GM23338 (cell line): ENCODE measurements at regions not wholly inside any gene's neighbourhood (a gene's known extent, or its start where the extent isn't known, plus 50 kb on each side); places are given as distances from the start of the nearest gene placed in this dataset.

ENCODE experiments used
- ATAC-seq: fragments of 200-7000 bp; cut with Tn5 transposase; 3 replicates; pipeline ENCODE4 v1.9.1; 2020
- DNase-seq: peaks from one replicate; pipeline ENCODE4 v3.0.0-alpha.2; 2015; ENCODE audit warnings: low spot score
- H2AFZ ChIP-seq: fragments of 200-600 bp; sonication (generic); 2 replicates; pipeline ENCODE4 v1.8.0; 2016; ENCODE audit warnings: antibody characterized with exemption, mild to moderate bottlenecking, moderate library complexity
- H3F3A ChIP-seq: fragments of 200-600 bp; sonication (generic); replicated peaks from 2 replicates; pipeline ENCODE4 v1.8.0; 2017; ENCODE audit warnings: antibody characterized with exemption, mixed run types, low read depth
- H3K27ac ChIP-seq: fragments of 200-600 bp; sonication (generic); 2 replicates; pipeline ENCODE4 v1.6.1; 2016; ENCODE audit warnings: low read depth
- H3K27me3 ChIP-seq: fragments of 200-600 bp; sonication (generic); 2 replicates; pipeline ENCODE4 v1.8.0; 2016; ENCODE audit warnings: mild to moderate bottlenecking, mixed run types, moderate library complexity; ENCODE audit not compliant: insufficient read depth
- H3K36me3 ChIP-seq: fragments of 200-600 bp; sonication (generic); 2 replicates; pipeline ENCODE4 v1.8.0; 2016; ENCODE audit warnings: mild to moderate bottlenecking; ENCODE audit not compliant: insufficient read depth
- H3K4me1 ChIP-seq: fragments of 200-600 bp; sonication (generic); 2 replicates; pipeline ENCODE4 v1.8.0; 2016; ENCODE audit warnings: mild to moderate bottlenecking, moderate library complexity; ENCODE audit not compliant: insufficient read depth
- H3K4me2 ChIP-seq: fragments of 200-600 bp; sonication (generic); 2 replicates; pipeline ENCODE4 v1.7.1; 2017; ENCODE audit warnings: mixed run types
- H3K4me3 ChIP-seq: fragments of 200-600 bp; sonication (generic); 2 replicates; pipeline ENCODE4 v1.6.1; 2016; ENCODE audit warnings: mixed run types
- H3K79me2 ChIP-seq: fragments of 200-600 bp; sonication (generic); replicated peaks from 2 replicates; pipeline ENCODE4 v1.8.0; 2017; ENCODE audit warnings: mild to moderate bottlenecking; ENCODE audit not compliant: insufficient read depth
- H3K9me2 ChIP-seq: fragments of 200-600 bp; sonication (generic); 2 replicates; pipeline ENCODE4 v1.8.0; 2017; ENCODE audit not compliant: insufficient read depth
- H4K20me1 ChIP-seq: fragments of 200-600 bp; sonication (generic); replicated peaks from 2 replicates; pipeline ENCODE4 v1.8.0; 2017; ENCODE audit warnings: mild to moderate bottlenecking; ENCODE audit not compliant: insufficient read depth
- H3K27ac Mint-ChIP-seq: 2 replicates; pipeline ENCODE4 v1.8.0; 2020; ENCODE audit warnings: inconsistent platforms, mild to moderate bottlenecking, moderate library complexity, mixed read lengths
- H3K27me3 Mint-ChIP-seq: 3 replicates; pipeline ENCODE4 v1.8.0; 2022; ENCODE audit warnings: low read depth, mild to moderate bottlenecking, moderate library complexity, mixed read lengths, inconsistent platforms; ENCODE audit not compliant: insufficient read depth, poor library complexity
- H3K36me3 Mint-ChIP-seq: 3 replicates; pipeline ENCODE4 v1.8.0; 2021; ENCODE audit warnings: low read depth, mild to moderate bottlenecking, inconsistent platforms, moderate library complexity, mixed read lengths
- H3K4me1 Mint-ChIP-seq: 3 replicates; pipeline ENCODE4 v1.8.0; 2020; ENCODE audit warnings: mild to moderate bottlenecking, inconsistent platforms, mixed read lengths
- H3K4me3 Mint-ChIP-seq: 3 replicates; pipeline ENCODE4 v1.8.0; 2021; ENCODE audit warnings: moderate library complexity, mild to moderate bottlenecking, inconsistent platforms, mixed read lengths
- H3K9me3 Mint-ChIP-seq: 3 replicates; pipeline ENCODE4 v1.8.0; 2020; ENCODE audit warnings: moderate library complexity, mild to moderate bottlenecking, inconsistent platforms, mixed read lengths
- CREB1 ChIP-seq: fragments of 250-450 bp; sonication (Bioruptor Pico); IDR thresholded peaks from 2 replicates; pipeline ENCODE4 v1.5.0; 2020; ENCODE audit warnings: low read depth, mild to moderate bottlenecking, moderate library complexity
- EZH2 ChIP-seq: fragments of 200-600 bp; sonication (generic); IDR thresholded peaks from one replicate; pipeline ENCODE4 v1.8.0; 2017; ENCODE audit warnings: antibody characterized with exemption, mild to moderate bottlenecking, low read depth; ENCODE audit not compliant: unreplicated experiment
- JUNB ChIP-seq: IDR thresholded peaks from one replicate; pipeline ENCODE4 v1.6.1; 2016; ENCODE audit warnings: antibody characterized with exemption; ENCODE audit not compliant: unreplicated experiment
- NANOG ChIP-seq: IDR thresholded peaks from 2 replicates; pipeline ENCODE4 v1.6.1; 2016; ENCODE audit warnings: antibody characterized with exemption, borderline replicate concordance
- ZNF114 ChIP-seq: fragments of 250-450 bp; sonication (Bioruptor Pico); IDR thresholded peaks from 2 replicates; pipeline ENCODE4 v1.5.0; 2020; ENCODE audit warnings: mild to moderate bottlenecking, moderate library complexity
- ZNF331 ChIP-seq: fragments of 250-450 bp; sonication (Bioruptor Pico); IDR thresholded peaks from 2 replicates; pipeline ENCODE4 v1.5.0; 2020; ENCODE audit warnings: low read depth, mild to moderate bottlenecking, moderate library complexity
- TF ChIP-seq, protein P1 (sequence below), 2 experiments: fragments of 200-600 bp in 1 of 2; sonication (generic) in 1 of 2; conservative IDR thresholded peaks; 2 replicates each; pipeline versions ENCODE4 v1.5.1 to v1.6.1; 2016 to 2017; ENCODE audit warnings: antibody characterized with exemption in 2 of 2, low read depth in 2 of 2, mild to moderate bottlenecking in 2 of 2, moderate library complexity in 1 of 2
- TF ChIP-seq, protein P2 (sequence below): fragments of 250-450 bp; sonication (Bioruptor Pico); IDR thresholded peaks from 2 replicates; pipeline ENCODE4 v1.5.0; 2020; ENCODE audit warnings: mild to moderate bottlenecking, moderate library complexity

DNA sequence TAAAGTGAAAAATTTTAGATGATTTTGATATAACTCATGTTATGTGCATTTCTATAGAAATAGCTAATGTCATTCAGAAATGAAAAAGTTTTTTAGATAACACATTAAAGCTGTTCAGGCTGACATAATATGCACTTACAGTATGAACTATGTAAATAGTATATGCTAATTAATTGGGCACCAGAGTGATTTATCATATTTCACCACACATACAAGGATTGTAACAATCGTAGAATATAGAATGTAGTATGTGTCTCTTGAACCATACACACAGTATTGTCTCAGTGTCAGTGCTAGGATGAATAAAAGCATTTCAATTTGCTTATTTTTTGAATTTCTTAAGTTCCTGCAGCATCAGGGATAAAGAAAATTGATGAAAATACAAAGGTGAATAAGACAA, 710.0 kb downstream of the OTOL1 start:
- no peak overlapping the region for H3K27ac Mint-ChIP-seq
- 0 out of 3 replicates have a peak, but pooled peaks cover 2% of the 10 kb centered on the region for H3K4me1 Mint-ChIP-seq
- H3K79me2 ChIP-seq: no peaks in the 10 kb centered on the region
- no peaks in the 10 kb centered on the region for H3K9me2 ChIP-seq
- H3K27me3 ChIP-seq: no peaks in the 10 kb centered on the region
- H4K20me1 ChIP-seq: no peaks in the 10 kb centered on the region
- no peak overlapping the region for H3K4me3 Mint-ChIP-seq
- H3K4me2 ChIP-seq: no peak overlapping the region
- TF ChIP-seq, protein P1, sequence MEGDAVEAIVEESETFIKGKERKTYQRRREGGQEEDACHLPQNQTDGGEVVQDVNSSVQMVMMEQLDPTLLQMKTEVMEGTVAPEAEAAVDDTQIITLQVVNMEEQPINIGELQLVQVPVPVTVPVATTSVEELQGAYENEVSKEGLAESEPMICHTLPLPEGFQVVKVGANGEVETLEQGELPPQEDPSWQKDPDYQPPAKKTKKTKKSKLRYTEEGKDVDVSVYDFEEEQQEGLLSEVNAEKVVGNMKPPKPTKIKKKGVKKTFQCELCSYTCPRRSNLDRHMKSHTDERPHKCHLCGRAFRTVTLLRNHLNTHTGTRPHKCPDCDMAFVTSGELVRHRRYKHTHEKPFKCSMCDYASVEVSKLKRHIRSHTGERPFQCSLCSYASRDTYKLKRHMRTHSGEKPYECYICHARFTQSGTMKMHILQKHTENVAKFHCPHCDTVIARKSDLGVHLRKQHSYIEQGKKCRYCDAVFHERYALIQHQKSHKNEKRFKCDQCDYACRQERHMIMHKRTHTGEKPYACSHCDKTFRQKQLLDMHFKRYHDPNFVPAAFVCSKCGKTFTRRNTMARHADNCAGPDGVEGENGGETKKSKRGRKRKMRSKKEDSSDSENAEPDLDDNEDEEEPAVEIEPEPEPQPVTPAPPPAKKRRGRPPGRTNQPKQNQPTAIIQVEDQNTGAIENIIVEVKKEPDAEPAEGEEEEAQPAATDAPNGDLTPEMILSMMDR (conservative IDR thresholded peaks at IDR 0.05; ENCODE audit: low read depth in 2 of 2): no peak
- TF ChIP-seq ZNF331 (no peak), NANOG (no peak), CREB1 (CRISPR knock-in tag) (no peak), ZNF114 (CRISPR knock-in tag) (no peak), JUNB (no peak), EZH2 (no peak)
- TF ChIP-seq, protein P2, sequence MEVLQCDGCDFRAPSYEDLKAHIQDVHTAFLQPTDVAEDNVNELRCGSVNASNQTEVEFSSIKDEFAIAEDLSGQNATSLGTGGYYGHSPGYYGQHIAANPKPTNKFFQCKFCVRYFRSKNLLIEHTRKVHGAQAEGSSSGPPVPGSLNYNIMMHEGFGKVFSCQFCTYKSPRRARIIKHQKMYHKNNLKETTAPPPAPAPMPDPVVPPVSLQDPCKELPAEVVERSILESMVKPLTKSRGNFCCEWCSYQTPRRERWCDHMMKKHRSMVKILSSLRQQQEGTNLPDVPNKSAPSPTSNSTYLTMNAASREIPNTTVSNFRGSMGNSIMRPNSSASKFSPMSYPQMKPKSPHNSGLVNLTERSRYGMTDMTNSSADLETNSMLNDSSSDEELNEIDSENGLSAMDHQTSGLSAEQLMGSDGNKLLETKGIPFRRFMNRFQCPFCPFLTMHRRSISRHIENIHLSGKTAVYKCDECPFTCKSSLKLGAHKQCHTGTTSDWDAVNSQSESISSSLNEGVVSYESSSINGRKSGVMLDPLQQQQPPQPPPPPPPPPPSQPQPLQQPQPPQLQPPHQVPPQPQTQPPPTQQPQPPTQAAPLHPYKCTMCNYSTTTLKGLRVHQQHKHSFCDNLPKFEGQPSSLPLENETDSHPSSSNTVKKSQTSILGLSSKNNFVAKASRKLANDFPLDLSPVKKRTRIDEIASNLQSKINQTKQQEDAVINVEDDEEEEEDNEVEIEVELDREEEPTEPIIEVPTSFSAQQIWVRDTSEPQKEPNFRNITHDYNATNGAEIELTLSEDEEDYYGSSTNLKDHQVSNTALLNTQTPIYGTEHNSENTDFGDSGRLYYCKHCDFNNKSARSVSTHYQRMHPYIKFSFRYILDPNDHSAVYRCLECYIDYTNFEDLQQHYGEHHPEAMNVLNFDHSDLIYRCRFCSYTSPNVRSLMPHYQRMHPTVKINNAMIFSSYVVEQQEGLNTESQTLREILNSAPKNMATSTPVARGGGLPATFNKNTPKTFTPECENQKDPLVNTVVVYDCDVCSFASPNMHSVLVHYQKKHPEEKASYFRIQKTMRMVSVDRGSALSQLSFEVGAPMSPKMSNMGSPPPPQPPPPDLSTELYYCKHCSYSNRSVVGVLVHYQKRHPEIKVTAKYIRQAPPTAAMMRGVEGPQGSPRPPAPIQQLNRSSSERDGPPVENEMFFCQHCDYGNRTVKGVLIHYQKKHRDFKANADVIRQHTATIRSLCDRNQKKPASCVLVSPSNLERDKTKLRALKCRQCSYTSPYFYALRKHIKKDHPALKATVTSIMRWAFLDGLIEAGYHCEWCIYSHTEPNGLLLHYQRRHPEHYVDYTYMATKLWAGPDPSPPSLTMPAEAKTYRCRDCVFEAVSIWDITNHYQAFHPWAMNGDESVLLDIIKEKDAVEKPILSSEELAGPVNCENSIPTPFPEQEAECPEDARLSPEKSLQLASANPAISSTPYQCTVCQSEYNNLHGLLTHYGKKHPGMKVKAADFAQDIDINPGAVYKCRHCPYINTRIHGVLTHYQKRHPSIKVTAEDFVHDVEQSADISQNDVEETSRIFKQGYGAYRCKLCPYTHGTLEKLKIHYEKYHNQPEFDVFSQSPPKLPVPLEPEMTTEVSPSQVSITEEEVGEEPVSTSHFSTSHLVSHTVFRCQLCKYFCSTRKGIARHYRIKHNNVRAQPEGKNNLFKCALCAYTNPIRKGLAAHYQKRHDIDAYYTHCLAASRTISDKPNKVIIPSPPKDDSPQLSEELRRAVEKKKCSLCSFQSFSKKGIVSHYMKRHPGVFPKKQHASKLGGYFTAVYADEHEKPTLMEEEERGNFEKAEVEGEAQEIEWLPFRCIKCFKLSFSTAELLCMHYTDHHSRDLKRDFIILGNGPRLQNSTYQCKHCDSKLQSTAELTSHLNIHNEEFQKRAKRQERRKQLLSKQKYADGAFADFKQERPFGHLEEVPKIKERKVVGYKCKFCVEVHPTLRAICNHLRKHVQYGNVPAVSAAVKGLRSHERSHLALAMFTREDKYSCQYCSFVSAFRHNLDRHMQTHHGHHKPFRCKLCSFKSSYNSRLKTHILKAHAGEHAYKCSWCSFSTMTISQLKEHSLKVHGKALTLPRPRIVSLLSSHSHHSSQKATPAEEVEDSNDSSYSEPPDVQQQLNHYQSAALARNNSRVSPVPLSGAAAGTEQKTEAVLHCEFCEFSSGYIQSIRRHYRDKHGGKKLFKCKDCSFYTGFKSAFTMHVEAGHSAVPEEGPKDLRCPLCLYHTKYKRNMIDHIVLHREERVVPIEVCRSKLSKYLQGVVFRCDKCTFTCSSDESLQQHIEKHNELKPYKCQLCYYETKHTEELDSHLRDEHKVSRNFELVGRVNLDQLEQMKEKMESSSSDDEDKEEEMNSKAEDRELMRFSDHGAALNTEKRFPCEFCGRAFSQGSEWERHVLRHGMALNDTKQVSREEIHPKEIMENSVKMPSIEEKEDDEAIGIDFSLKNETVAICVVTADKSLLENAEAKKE (CRISPR knock-in tag): no peak
- DNase-seq: no peak
- no peaks in the 10 kb centered on the region for H3K36me3 ChIP-seq
- no peaks in the 10 kb centered on the region for H3K36me3 Mint-ChIP-seq
- no peak for ATAC-seq
- H3K4me3 ChIP-seq: no peak overlapping the region
- H3F3A ChIP-seq: no peaks in the 10 kb centered on the region
- H3K27ac ChIP-seq: no peak overlapping the region
- no peaks in the 10 kb centered on the region for H3K4me1 ChIP-seq
- H2AFZ ChIP-seq: no peak overlapping the region
- H3K9me3 Mint-ChIP-seq: no peaks in the 10 kb centered on the region
- H3K27me3 Mint-ChIP-seq: peaks cover 1% of the 10 kb centered on the region
